KMS-11 (cell line): ENCODE measurements at regions not wholly inside any gene's neighbourhood (a gene's known extent, or its start where the extent isn't known, plus 50 kb on each side); places are given as distances from the start of the nearest gene placed in this dataset.

ENCODE experiments used
- H2AFZ ChIP-seq: fragments of 200-600 bp; sonication (generic); 2 replicates; pipeline ENCODE4 v1.6.1; 2016; ENCODE audit warnings: antibody characterized with exemption, mixed run types, low read depth
- H3K27ac ChIP-seq: fragments of 200-600 bp; sonication (generic); 2 replicates; pipeline ENCODE4 v1.6.1; 2016; ENCODE audit warnings: mild to moderate bottlenecking, mixed run types
- H3K27me3 ChIP-seq: fragments of 200-600 bp; sonication (generic); 2 replicates; pipeline ENCODE4 v1.6.1; 2017; ENCODE audit warnings: mild to moderate bottlenecking, low read depth, mixed run types, moderate library complexity; ENCODE audit not compliant: insufficient read depth
- H3K36me3 ChIP-seq: fragments of 200-600 bp; sonication (generic); 2 replicates; pipeline ENCODE4 v1.6.1; 2017; ENCODE audit warnings: mild to moderate bottlenecking, mixed run types; ENCODE audit not compliant: insufficient read depth
- H3K4me1 ChIP-seq: fragments of 200-600 bp; sonication (generic); 2 replicates; pipeline ENCODE4 v1.6.1; 2016; ENCODE audit warnings: mild to moderate bottlenecking, low read depth, mixed run types; ENCODE audit not compliant: poor library complexity, severe bottlenecking
- H3K4me2 ChIP-seq: fragments of 200-600 bp; sonication (generic); 2 replicates; pipeline ENCODE4 v1.7.0; 2016; ENCODE audit warnings: mild to moderate bottlenecking, mixed run types
- H3K4me3 ChIP-seq: fragments of 200-600 bp; sonication (generic); IDR thresholded peaks from 2 replicates; pipeline ENCODE4 v1.6.1; 2017; ENCODE audit warnings: low read depth, low read length, mixed read lengths; ENCODE audit not compliant: insufficient read depth
- H3K79me2 ChIP-seq: fragments of 200-600 bp; sonication (generic); 2 replicates; pipeline ENCODE4 v1.6.1; 2016; ENCODE audit warnings: low read depth, mixed run types; ENCODE audit not compliant: insufficient read depth
- H3K9ac ChIP-seq: fragments of 200-600 bp; sonication (generic); 2 replicates; pipeline ENCODE4 v1.6.1; 2016; ENCODE audit warnings: mild to moderate bottlenecking, mixed run types
- H4K20me1 ChIP-seq: fragments of 200-600 bp; sonication (generic); 2 replicates; pipeline ENCODE4 v1.6.1; 2016; ENCODE audit warnings: mild to moderate bottlenecking, mixed run types; ENCODE audit not compliant: insufficient read depth
- TF ChIP-seq, protein P1 (sequence below): fragments of 200-600 bp; sonication (generic); conservative IDR thresholded peaks from 2 replicates; pipeline ENCODE4 v1.6.1; 2017; ENCODE audit warnings: low read depth, mild to moderate bottlenecking, antibody characterized with exemption, low read length, moderate library complexity, mixed read lengths

DNA sequence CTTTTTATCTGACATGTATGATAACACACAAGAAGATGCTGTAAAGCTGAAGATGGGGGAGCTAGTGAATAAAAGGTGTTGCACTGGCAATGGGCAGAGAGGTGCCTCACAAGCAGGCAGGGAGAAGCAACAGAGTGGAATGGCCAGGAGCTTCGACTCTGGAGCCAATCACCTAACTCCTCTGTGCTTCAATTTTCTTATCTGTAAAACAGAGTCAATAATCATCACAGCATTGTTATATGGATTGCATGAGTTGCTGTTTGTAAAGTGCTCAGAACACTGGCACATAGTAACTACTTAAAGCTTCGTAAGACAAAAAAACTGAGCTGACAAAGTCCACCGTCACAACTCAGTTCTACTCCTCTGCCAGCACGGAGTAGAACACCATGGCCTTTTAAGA, 254.2 kb upstream of the POM121L12 start:
- Histone ChIP-seq H3K27me3 (no peaks in the 10 kb centered on the region), H3K27ac (no peak overlapping the region), H3K4me2 (no peak overlapping the region), H3K79me2 (no peaks in the 10 kb centered on the region), H3K9ac (no peak overlapping the region), H3K36me3 (no peaks in the 10 kb centered on the region), H2AFZ (no peak overlapping the region), H3K4me1 (no peaks in the 10 kb centered on the region), H3K4me3 (no peak overlapping the region), H4K20me1 (no peaks in the 10 kb centered on the region)
- TF ChIP-seq, protein P1, sequence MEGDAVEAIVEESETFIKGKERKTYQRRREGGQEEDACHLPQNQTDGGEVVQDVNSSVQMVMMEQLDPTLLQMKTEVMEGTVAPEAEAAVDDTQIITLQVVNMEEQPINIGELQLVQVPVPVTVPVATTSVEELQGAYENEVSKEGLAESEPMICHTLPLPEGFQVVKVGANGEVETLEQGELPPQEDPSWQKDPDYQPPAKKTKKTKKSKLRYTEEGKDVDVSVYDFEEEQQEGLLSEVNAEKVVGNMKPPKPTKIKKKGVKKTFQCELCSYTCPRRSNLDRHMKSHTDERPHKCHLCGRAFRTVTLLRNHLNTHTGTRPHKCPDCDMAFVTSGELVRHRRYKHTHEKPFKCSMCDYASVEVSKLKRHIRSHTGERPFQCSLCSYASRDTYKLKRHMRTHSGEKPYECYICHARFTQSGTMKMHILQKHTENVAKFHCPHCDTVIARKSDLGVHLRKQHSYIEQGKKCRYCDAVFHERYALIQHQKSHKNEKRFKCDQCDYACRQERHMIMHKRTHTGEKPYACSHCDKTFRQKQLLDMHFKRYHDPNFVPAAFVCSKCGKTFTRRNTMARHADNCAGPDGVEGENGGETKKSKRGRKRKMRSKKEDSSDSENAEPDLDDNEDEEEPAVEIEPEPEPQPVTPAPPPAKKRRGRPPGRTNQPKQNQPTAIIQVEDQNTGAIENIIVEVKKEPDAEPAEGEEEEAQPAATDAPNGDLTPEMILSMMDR, result no peak

DNA sequence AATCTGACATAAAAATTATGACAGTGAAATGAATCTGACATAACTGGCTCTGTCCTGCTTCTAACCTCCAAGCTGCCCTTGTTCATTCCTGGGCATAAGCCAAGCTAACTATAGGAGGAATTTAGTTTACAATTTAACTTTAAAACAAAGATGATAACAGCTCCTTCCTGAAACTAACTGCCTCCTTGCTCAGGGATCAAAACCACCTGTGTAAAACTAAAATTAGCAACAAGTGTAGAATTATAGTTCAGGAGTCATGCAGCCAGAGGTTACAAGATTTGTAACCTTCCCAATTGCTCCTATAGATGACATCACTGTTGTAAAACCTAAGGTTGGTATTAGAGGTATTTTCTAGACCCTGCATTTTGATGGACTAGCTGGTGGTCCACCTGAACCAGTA, 256.4 kb upstream of the POM121L12 start:
- TF ChIP-seq, protein P1, result no peak
- H2AFZ ChIP-seq, result no peak overlapping the region
- no peaks in the 10 kb centered on the region for H3K4me1 ChIP-seq
- no peaks in the 10 kb centered on the region for H3K79me2 ChIP-seq
- no peaks in the 10 kb centered on the region for H3K27me3 ChIP-seq
- H3K36me3 ChIP-seq, result no peaks in the 10 kb centered on the region
- no peak overlapping the region for H3K27ac ChIP-seq
- H3K4me2 ChIP-seq, result no peak overlapping the region
- H3K9ac ChIP-seq, result no peak overlapping the region
- H3K4me3 ChIP-seq, result no peak overlapping the region
- H4K20me1 ChIP-seq, result no peaks in the 10 kb centered on the region

DNA sequence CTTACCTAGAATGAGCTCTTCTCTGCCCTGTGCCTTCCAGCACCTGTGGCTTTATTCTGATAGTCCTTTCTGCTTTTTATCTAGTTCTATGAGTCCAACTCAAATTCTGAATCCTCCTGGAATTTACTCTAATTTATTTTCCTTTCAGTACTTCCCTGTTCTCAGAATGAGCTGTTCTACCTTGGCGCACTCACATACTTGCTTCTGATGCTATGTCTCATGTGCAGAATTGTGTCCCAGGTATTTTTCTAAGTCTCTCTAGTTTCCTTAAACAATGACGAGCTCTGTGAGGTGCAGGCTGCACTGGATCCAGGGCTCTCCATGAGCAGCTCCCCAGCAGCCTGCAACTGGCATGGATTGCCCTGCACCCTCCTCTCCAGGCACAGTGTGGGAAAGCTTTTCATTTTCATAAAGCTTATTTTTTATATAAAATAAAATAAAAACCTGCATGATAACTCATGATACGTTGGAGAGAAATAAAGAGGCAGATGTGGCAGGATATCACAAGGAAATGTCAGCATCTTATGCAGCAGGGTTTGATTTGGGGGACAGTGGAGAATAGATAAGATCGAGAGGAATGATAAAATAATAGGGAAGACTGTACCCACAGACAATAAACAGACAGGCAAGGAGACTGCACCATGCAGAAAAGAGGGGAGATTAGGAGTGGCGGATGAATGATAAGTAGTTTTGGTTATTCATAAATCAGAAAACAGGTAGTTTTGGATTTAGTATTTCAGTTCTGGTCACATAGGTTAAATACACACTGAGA, 258.2 kb upstream of the POM121L12 start:
- Histone ChIP-seq H2AFZ (no peak overlapping the region), H3K27me3 (no peaks in the 10 kb centered on the region), H3K4me1 (no peaks in the 10 kb centered on the region), H3K27ac (no peak overlapping the region), H4K20me1 (no peaks in the 10 kb centered on the region), H3K79me2 (no peaks in the 10 kb centered on the region), H3K36me3 (no peaks in the 10 kb centered on the region), H3K9ac (no peak overlapping the region), H3K4me2 (no peak overlapping the region), H3K4me3 (no peak overlapping the region)
- TF ChIP-seq, protein P1, result no peak

DNA sequence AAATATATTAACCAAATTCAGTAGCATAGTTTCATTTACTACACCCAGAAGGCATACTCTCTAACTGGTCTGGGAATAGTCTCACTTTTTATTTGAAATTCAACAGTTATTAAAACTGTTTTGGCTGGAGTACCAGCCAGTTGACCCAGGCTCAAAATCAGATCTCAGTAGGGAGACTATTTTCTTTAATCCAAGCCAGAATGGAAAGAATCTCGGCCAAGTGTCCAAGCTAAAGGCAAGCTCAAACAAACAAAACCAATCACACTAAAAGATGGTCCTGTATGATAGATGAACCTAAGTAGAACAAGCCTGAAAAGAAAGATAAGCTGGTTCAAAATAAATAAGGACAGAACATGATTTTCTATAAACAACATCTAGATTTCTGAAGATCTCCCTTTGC, 259.6 kb upstream of the POM121L12 start:
- Histone ChIP-seq H3K4me2 (no peak overlapping the region), H3K79me2 (no peaks in the 10 kb centered on the region), H3K9ac (no peak overlapping the region), H3K4me3 (no peak overlapping the region), H3K27ac (no peak overlapping the region), H3K4me1 (no peaks in the 10 kb centered on the region), H2AFZ (no peak overlapping the region), H3K36me3 (no peaks in the 10 kb centered on the region), H3K27me3 (no peaks in the 10 kb centered on the region), H4K20me1 (no peaks in the 10 kb centered on the region)
- TF ChIP-seq, protein P1, result no peak
